ENCODE measurements at regions not wholly inside any gene's neighbourhood (a gene's known extent, or its start where the extent isn't known, plus 50 kb on each side); places are given as distances from the start of the nearest gene placed in this dataset.

DNA sequence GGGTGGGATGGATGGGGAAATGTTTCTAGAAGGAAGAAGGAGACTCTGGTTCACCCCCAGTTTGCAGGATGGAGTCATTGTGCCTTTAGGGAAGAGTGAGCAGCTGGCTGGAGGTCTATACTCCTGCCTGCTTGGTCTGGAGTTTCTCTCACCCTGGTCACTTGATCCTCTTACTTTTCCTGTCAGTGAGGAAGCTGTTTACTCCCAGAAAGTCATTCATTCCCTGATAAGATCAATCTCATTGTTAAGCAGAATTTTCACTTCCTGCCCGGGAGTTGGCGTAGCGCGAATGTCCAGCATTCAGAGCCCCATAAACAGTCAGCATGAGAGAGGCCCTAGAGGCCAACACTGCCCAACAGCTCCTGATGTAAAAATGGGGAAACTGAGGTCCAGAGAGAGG is 70.4 kb upstream of the SIRPA start:
- TF ChIP-seq EZH2 (IDR thresholded peaks at IDR 0.05; ENCODE audit: borderline replicate concordance, low read depth, low read length, poor library complexity, severe bottlenecking), result no peak
- TF ChIP-seq, protein P1, sequence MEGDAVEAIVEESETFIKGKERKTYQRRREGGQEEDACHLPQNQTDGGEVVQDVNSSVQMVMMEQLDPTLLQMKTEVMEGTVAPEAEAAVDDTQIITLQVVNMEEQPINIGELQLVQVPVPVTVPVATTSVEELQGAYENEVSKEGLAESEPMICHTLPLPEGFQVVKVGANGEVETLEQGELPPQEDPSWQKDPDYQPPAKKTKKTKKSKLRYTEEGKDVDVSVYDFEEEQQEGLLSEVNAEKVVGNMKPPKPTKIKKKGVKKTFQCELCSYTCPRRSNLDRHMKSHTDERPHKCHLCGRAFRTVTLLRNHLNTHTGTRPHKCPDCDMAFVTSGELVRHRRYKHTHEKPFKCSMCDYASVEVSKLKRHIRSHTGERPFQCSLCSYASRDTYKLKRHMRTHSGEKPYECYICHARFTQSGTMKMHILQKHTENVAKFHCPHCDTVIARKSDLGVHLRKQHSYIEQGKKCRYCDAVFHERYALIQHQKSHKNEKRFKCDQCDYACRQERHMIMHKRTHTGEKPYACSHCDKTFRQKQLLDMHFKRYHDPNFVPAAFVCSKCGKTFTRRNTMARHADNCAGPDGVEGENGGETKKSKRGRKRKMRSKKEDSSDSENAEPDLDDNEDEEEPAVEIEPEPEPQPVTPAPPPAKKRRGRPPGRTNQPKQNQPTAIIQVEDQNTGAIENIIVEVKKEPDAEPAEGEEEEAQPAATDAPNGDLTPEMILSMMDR (conservative IDR thresholded peaks at IDR 0.05; ENCODE audit: low read depth, low read length), result no peak
